ENCODE measurements at regions not wholly inside any gene's neighbourhood (a gene's known extent, or its start where the extent isn't known, plus 50 kb on each side); places are given as distances from the start of the nearest gene placed in this dataset.

DNA sequence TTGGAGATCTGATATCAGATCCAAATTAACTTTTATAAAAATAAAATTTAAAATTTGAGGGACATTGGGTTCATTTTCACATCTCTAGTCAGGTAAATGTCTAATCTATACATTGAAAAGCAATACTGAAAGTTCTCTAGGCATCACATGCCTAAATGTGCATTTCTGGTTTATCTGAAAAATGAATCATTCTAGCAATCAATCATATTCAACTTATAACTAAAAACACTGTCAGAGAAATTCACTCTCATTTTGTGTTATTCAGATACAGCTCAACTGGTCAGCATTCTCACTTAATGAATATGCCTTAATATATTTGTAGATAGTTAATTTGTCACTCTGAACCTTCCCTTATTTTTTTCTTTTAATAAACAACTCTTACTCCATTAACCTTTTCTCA is 243.2 kb downstream of the CASP12 start:
- ATAC-seq (no peak), DNase-seq (no peak)

DNA sequence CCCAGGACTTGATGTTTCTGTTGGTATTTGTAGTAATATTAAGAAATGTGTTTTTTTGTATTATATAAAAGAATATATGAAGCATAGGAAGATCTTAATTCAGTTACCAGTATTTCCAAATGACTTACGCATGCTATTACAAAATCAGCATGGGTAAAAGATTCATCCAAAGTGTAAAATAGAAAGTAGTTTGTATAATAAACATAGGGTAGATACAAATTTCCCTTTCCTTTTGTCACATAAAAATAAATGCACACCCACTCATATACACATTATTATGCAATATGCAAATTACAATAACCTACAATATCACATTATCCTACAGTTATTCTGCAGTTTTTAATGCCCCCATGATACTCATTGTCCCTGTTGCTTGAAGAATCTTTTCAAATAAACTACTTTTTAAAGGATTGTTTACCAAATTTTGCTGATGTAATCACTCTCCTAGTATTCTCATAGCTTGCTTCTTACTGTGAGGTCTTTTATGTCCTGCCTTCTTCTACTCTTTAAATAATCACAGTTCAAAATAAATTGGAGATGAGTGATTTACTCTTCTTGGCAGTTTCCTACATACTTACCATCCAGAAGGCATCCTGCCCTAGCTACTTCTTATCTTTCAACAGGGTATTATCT is 244.0 kb downstream of the CASP12 start:
- ATAC-seq (no peak), DNase-seq (no peak)

DNA sequence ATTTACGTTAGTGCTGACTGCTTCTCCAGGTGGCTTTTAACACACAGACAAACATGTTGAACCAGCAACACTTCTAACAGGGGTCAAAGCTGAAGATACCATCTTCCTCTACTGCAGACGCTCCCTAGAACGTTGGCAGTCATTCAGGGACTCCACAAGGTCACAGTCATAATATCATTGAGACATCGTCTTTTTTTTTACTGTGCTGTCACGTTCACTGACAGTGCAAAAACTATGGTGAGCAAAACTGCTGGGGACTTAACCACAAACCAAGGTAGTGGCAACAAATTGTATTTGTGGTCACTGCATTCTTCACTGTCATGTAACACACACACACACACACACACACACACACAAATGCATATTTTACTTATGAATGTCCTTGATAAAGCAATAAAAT is 244.9 kb downstream of the CASP12 start:
- ATAC-seq (peak; percentile 57), DNase-seq (no peak)

DNA sequence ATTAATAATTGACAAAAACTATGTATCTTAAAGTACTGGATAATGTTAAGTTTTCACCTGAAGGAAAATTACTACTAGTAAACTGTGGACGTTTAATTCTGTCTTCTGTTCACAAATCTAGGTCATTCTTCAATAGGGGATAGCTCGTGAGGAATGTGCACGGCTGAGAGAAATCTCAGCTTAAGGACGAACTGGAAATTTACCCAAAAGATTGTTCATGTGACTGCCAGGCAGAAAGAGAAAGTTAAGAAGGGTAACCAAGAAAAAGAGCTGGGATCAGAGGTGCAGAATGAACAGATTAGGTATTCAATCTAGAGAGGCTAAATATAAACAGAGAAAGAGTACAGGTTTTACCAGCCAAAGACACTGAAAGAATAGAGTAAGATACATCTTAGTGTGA is 245.3 kb downstream of the CASP12 start:
- ATAC-seq (no peak), DNase-seq (no peak)

DNA sequence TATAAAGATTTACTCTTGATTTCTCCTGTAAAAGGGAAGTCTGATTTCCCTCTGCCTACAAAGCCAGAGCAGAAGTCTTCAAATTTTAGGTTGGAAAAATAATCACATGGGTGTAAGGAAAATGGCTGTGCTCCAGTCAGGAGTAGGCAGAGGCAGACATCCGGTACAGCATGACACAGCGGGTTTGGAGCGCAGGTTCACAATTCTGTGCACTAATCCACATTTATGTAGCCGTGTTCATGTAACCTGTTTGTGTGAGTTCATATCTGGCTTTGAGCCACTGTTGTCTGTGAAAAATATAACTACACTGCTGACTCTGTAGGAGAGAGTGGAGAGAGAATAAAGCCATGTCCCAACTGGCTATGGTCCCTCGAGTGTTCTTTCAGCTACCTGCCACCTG is 248.0 kb downstream of the CASP12 start:
- DNase-seq (peak; percentile 16), ATAC-seq (no peak)

DNA sequence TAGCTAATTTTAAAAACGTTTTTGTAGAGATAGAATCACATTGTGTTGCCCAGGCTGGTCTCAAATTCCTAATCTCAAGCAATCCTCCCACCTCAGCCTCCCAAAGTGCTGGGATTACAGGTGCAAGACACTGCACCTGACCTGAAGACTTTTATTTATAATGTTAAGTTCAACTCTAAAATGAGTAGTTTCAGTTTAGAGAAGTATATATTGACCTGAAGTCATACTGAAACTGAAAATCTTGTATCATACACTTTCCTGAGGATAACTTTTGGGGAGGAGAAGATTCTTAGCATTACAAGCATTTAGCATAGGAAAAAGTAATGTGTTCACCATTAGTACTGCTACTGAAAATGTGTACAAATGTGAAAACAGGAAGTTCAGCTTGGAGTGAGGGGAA is 249.3 kb downstream of the CASP12 start:
- no peak for ATAC-seq
- DNase-seq: no peak

DNA sequence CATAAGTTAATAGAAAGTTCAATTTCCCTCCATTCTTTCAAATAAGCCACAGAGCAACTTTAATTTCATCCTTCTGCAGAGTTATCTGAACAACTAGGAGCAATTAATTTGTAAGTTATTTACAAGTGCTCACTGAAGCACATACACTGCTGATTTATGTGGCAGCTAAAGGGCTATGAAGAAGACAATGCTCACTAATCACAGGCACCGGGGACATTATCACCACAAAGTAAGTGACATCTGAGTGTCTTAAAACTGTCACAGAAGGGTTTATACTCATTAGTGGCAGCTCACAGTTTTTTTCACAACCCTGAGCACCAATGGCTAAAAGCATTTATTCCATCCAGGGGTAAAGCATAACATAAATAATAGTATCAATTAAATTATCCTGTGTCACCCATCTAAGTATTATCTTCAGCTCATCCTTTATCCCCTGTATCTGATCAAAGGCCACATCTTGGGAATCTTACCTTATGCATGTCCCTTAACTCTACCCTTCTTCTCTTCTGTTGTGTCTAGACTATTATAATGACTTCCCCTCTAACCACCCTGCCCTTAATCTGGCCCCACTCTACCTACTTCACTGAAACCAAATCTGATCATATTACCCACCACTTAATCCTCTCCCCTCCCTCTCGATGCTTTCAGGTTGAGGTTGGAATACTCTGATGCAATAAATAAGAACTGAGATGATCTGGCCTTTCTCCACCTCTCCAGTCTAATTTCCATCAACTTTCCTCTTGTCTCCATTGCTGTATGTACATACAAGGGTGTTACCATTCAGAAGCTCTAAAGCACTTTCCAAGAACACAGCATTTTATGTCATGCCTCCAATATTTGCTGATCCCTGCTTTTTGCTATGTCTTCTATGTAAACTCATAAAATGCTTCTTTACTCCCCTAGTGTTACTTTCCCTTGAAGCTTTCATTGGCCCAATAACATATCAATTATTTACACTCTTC is 252.7 kb downstream of the CASP12 start:
- DNase-seq (no peak), ATAC-seq (peak; percentile 68)

DNA sequence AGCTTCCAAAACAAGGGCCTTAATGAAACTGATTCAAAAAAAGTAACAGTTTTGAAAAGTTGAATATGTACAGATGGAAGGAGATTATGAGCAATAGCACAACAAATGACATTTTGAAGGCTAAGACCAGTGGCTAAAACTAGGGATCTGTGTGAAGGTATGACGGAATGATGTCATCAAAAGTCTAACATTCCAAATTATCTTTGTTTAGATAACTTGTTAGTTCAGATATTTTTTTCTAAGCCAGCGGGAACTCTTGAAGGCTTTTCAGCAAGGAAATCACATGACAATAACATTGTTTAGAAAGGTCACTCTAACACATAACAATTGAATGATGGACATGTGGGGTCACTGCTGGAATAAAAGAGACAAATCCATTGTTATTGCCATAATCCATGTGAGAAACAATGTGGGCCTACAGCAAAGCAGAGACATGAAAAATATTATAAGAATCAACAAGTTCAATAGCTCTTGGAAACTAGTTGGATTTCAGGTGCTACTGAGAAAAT is 260.5 kb downstream of the CASP12 start:
- ATAC-seq (no peak), DNase-seq (no peak)

DNA sequence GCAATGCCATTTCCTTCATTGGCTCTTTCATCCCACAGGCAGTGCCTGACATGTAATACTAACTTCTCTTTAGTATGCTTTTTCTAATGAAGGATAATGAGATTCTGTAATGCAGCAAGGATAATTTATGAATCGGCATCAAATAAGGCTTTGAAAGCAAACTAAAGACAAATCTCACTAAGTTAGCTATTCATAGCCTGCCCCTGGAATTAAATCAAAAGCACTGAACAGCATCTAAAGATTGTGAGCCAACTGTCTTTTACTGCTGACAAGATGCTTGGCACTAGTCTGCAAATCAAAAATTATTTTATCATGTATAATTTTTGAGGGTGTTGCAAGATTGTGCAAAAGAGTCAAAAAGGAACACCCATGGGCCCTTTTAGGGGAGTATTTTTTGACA is 265.0 kb downstream of the CASP12 start:
- DNase-seq (no peak), ATAC-seq (no peak)

DNA sequence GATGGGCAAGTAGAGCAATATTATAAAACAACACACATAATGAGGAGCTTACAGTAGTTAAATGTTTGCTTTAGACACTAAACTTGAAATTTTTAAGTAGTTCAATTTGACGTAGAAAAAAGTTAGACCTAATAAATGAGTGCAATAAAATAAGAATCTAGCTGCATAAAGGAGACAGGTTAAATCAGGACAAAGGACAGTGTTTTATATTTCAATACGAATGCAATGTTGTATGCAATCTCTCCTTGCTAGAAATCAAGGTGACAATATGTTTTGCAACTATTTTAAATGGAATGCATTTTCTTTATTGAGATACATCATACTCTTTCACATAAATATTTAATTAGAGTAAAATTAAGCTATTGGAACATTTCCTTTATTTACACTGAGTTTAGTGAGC is 267.9 kb downstream of the CASP12 start:
- DNase-seq (no peak), ATAC-seq (no peak)

DNA sequence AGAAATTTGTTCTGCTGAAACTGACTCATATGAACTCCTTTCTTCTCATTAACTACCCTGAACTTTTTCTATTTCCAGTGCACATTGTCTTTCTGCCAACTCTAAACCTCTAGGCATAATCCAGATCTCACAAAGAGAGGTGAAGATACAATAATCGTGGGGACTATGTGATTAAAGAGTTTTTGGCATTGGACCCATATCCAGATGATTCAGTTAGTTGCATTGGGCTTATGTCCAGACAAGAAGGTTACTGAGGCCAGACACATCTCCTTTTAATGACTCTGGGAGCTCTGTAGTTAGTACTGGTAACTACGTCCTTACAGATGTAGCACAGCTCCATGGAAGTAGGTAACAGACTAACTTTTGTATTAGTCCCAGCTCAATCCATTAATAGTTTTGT is 273.0 kb downstream of the CASP12 start:
- DNase-seq (no peak), ATAC-seq (no peak)

DNA sequence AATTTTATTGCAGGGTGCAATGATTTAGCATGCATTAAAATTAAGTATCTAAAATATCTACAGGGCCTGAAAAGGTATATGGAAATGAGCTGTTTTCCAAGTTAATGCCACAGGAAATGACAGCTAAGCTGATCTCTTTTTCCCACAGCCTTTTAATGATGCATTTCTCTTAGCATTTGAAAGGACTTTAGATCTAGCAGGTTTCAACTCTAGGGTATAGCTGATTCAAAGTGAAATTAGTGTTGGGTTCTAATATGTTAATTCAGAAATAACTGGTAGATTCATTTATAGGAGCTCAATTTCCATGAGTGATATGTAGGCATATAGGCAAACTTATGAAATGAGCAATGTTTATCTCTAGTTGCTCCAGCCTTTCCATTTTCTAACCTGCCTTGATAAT is 274.2 kb downstream of the CASP12 start:
- peak; percentile 74 for ATAC-seq
- DNase-seq: no peak

DNA sequence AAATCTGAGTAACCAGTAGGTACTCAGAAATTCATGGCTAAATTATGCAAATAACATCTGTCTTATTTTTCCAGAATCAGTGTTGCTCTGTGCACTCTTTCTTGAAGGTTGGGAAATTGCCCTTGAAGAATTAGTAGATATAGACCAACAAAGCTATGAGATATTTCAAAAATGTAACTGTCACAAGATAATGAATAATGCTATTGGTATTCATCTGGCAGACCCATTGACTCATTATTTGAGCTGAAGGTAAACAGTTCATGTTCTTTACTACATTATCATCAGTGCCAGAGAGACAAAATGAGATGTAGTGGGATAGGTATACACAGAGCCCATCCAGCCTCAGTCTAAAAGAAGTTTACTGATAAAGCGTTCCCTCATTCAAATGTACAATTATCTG is 274.7 kb downstream of the CASP12 start:
- peak; percentile 66 for ATAC-seq
- no peak for DNase-seq

DNA sequence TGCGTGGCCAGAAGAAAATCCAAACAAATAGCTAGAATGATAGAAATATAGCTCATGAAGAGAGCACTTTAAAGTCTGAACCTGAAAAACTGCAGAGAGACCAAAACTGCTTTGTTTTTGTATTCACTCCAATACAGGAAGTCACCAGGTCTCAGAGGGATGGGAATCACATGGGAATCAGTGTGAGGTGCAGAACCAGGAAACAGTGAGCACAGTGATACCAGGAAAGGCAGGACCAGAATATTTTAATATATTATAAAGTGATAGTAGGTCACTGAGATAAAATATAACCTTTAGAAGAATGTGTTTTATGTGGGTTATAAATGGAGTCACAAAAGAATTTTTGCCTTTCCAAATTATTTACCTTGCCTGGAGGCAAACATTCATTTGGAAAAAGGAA is 277.3 kb downstream of the CASP12 start:
- ATAC-seq: no peak
- no peak for DNase-seq

DNA sequence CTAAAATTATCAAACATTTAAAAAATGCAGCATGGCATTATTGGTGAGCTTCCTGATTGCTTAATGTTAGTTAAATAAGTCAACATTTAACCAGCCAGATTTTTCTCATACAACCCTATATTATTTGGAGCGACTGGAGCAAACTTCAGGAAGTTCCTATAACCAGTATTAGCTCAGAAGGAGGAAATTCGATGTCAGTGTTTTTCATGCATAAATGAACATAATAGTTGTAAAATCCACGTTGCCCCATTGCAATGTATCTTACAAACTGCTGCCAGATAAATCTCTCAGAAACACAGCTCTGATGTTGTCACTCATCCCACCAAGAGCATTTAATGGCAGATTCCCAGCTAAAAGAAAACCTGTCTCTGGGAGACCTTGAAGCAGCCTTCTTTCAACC is 278.5 kb downstream of the CASP12 start:
- DNase-seq (no peak), ATAC-seq (no peak)

DNA sequence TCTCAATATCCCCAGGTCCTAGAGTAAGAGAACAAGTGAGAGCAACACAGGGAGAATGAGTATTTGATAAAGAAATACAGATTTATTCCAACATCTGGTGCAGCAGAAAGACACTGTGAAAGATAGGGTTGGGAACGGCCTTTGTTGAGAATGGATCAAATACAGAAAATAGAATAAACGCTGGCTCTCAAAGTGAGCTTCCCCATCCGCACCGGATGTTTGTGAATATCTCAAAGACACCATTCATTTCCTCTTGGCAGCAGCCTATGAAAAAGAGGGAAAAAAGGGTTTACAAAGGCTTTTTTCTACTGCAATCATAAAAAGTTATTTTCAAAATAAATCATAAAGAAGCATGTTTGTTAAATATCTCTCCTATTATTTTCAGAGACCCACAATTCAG is 279.3 kb downstream of the CASP12 start:
- no peak for DNase-seq
- ATAC-seq: no peak

DNA sequence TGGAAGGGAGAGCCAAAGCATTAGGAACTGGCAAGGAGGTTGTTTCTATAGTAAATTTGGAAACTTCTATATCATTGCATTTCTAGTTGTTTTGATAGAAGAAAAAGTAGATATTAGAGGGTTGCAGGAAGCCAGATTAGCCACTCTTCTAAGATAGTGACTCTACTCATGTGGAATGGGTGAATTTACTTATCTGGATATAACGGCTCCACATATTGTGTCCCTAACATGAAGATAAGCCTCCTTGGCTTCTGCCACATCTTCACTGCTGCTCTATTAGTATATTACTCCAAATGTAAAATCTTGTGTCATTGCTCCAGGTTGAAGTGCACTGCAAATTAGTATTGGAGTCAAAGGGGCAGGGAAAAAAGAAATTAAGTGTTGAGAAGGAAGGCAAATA is 283.3 kb downstream of the CASP12 start:
- ATAC-seq (no peak), DNase-seq (no peak)

DNA sequence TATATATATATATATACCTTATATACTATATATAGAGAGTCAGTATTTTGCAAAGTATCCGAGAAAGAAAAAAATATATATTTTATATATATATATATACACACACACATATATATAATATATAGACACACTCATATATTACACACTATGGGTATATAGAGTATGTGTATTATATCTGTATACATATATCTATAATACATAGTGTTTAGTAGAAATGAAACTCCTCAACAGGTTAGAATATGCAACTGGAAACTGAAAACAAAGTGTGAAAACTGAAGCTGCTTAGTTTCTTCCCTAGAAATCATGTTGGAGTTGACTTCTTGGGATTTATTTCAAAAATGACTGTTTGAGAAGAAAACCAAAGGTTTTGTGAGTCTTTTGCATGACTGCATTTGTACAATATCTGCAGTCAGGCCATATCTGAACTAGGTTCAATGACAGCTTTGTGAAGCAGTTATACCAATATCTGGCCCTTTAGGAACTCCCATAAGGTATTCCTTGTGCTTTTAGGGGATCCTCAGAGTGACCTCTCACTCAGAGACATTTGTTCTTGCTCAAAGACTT is 284.1 kb downstream of the CASP12 start:
- DNase-seq (no peak), ATAC-seq (no peak)

DNA sequence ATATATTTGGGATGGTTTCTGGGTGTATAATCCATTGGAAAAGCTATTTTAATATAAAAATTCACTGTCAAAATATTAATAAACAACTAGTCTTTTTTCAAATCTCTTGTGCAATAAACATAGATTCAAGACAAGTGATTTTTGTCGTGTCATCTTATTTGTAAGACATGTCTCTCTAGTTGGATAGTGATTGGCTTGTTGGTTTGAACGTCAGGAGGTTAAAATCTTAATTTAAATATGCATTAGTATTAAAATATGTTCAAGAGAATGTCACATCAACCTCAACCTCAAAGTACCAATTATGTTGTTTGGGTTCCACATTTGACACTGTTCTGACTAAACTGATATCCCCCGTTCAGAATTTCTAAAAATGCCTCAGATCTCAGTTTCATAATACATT is 287.6 kb downstream of the CASP12 start:
- ATAC-seq (no peak), DNase-seq (no peak)

DNA sequence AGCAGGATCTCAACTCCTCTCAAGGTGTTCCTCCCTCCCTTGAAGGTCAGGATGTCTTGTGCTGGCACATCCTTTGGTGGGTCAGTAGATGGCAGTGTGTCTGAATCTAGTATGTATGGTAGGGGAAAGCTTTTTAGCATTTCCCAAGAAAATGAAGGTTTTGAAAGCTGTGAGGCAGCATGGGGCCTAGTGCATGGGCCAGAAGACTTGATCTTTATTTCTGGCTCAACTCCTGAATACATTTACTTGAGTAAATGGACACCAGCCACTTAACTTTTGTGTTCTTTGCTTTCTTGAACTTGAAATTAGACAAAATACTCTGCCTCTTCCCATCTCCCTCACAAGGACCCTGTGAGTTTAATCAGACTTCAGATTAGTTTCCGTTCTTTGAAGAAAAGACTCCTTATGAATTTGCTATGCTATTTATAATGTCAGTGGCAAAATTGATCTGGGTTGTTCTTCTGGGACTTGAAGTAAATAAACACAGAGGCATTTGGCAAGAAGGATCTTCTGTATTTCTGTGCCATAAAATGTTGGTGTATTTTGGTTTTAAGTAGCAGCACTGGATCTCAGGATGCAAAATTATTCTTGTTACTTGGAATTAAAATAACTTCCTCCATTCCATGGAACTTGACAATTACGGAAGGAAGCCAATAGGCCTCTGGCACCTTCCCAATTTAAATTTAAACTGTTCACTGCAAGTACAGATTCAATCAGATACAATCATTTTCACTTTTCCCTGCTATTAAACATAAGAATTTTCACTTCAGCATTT is 288.8 kb downstream of the CASP12 start:
- ATAC-seq: peak; percentile 95
- DNase-seq: peak; percentile 14

DNA sequence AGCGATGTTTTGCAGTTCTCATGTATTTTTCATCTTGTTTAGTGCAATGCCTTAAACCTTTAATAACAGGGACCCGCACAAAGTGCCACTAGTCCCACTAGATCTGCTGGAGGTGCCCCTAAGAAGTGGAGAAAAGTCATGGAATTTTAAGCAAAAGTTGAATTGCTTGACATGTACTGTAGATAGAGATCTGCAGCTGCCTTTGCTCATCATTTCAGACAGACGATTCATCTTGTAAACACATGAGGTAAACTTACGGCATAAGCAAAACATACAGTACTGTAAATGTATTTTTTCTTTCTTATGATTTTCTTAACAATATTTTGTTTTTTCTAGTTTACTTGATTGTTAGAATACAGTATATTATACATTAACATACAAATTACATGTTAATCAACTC is 295.6 kb downstream of the CASP12 start:
- DNase-seq (no peak), ATAC-seq (no peak)

DNA sequence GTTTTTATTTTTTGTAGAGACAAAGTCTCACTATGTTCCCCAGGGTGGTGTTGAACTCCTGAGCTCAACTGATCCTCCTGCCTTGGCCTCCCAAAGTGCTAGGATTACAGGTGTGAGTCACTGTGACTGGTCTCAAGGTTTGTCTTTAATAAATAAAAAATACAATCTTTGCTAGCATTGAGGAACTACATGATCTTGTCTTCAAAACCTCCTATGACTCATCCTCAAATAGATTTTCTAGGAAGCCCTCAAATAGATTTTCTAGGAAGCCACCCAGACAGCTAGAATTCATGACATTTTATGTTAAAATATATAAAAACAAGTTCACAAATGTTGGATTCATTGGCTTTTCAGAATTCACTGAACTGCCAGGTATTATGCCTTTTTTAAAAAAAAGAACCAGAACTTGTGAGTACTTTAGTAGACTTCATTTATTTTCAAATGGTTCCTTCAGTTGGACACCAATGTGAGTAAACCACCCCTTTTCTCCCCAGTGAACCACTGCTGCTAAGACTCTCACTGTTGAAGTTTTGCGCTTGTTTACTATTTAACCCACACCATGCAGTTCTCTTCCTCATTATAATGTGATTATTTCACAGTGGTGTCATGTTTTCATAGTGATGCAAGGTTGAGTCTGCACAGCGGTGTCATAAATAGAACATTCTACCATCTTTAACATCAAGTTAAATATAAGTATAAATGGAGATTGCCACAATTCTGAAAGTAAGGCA is 303.9 kb downstream of the CASP12 start:
- DNase-seq (no peak), ATAC-seq (peak; percentile 9)
